Activated naive CD8-positive, alpha-beta T cell treated with anti-CD3 and anti-CD28 coated beads, Interleukin-2, amount 10 ng/mL, durations not matched to agents 7 days and 5 days (primary cell): ENCODE measurements at regions not wholly inside any gene's neighbourhood (a gene's known extent, or its start where the extent isn't known, plus 50 kb on each side); places are given as distances from the start of the nearest gene placed in this dataset.
"Not testable (repeated sequence)": the region's sequence is repeated elsewhere in the genome, so short reads cannot be mapped to it uniquely, and the experiment has no call there.

ENCODE experiments used
- ATAC-seq: fragments of 150-1000 bp; cut with Tn5 transposase; one replicate; pipeline ENCODE4 v1.10.0; 2021; ENCODE audit warnings: low read depth, moderate library complexity
- POLR2A ChIA-PET: fragments of 350-600 bp; sonication (Branson Sonifier 250); formaldehyde crosslinking; loops from one replicate; lab custom pipeline; 2021; ENCODE audit warnings: antibody characterized with exemption; lab: Charles Lee
- DNase-seq: peaks from one replicate; pipeline ENCODE4 v3.0.0; 2021
- H3K27ac Mint-ChIP-seq: one replicate; pipeline ENCODE4 v1.8.0; 2022; ENCODE audit warnings: mild to moderate bottlenecking, mixed read lengths
- H3K27me3 Mint-ChIP-seq: one replicate; pipeline ENCODE4 v1.8.0; 2022; ENCODE audit warnings: mild to moderate bottlenecking, moderate library complexity, mixed read lengths
- H3K36me3 Mint-ChIP-seq: one replicate; pipeline ENCODE4 v1.8.0; 2021; ENCODE audit warnings: mild to moderate bottlenecking, mixed read lengths
- H3K4me1 Mint-ChIP-seq: one replicate; pipeline ENCODE4 v1.8.0; 2021; ENCODE audit warnings: mixed read lengths
- H3K4me3 Mint-ChIP-seq: one replicate; pipeline ENCODE4 v1.8.0; 2022; ENCODE audit warnings: mild to moderate bottlenecking, moderate library complexity, mixed read lengths
- H3K9me3 Mint-ChIP-seq: one replicate; pipeline ENCODE4 v1.8.0; 2021; ENCODE audit warnings: mixed read lengths

DNA sequence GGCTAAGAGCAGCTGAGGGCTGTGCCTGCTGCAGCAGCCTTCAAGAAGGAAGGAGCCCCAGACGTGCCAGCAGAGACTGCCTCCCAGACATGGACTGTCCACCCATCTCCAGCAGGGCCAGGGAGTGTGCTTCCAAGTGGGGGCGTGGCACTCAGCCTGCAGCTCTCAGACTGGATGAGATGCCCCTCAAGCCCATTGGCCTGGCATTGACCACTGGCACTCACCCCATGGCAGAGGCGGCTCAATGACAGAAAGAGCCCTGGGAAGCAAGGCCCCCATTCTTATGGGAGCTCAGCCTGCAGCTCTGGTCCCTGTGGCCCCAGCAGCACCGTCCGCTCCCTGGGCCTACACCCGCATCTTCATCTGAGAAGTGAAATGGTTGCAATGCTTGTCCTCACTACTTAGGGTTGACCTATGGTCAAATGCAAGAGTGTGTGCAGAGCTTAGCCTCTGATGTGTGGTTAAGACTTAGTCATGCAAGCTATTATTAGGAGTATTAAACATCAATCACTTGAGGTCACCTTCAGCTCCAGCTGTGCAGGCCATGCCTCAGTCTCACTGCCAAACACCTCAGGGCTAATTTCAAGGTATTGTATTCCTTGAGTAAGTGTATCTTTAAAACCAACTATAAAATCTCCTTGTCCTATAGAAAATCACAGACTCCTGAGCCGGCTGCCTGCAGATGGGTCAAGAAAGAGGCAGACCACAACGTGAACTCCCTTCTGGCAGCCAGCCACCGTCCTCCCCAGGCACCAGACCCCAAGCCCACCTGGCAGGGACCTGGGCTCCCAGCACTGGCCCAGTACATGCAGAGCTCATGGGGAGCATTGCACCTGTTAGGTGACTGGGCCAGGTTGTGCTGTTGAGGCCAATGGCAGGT, 194.8 kb downstream of the NDUFA10 start:
- Mint-ChIP-seq H3K27ac (no peak overlapping the region), H3K36me3 (no peaks in the 10 kb centered on the region), H3K27me3 (no peaks in the 10 kb centered on the region), H3K9me3 (no peaks in the 10 kb centered on the region), H3K4me1 (no peaks in the 10 kb centered on the region), H3K4me3 (no peak overlapping the region)
- POLR2A ChIA-PET: no interaction called here
- DNase-seq: no peak
- no peak for ATAC-seq

DNA sequence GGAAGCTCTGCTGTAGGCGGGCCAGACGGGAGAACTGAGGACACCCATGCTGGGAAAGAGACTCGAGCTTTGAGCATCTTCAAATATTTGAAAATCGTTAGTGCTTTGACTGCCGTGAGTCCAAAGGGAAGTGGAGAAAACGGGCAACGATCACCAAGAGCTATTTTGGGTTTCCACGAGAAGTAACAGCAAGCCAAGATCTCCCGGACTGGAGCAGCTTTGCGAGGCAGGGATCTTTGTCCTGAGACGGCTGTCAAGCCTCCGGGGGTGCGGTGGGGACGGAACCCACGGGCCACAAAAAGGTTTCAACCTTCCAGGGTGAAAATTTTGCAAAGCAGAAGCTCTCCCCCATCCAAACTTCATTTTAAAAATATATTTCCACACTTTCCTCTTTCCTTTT, 195.8 kb downstream of the NDUFA10 start:
- ATAC-seq (no peak), DNase-seq (no peak)
- Mint-ChIP-seq H3K27ac (no peak overlapping the region), H3K27me3 (no peaks in the 10 kb centered on the region), H3K9me3 (no peaks in the 10 kb centered on the region), H3K4me3 (no peak overlapping the region), H3K4me1 (no peaks in the 10 kb centered on the region), H3K36me3 (no peaks in the 10 kb centered on the region)
- POLR2A ChIA-PET: no interaction called here

DNA sequence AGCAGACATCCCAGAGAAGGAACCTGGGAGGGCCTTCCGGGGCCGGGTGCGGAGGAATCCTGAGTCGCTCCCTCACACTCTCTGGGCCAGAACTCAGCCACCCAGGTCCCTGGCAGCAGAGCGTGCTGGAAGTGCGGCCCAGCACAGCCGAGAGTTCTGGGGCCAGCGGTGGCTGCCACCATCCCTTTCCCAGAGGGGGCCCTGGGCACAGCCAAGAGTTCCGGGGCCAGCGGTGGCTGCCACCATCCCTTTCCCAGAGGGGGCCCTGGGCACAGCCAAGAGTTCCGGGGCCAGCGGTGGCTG, 196.2 kb downstream of the NDUFA10 start:
- ATAC-seq, H3K4me1 Mint-ChIP-seq, H3K36me3 Mint-ChIP-seq, POLR2A ChIA-PET, H3K9me3 Mint-ChIP-seq, DNase-seq, H3K27ac Mint-ChIP-seq, H3K27me3 Mint-ChIP-seq, H3K4me3 Mint-ChIP-seq: not testable (repeated sequence)

DNA sequence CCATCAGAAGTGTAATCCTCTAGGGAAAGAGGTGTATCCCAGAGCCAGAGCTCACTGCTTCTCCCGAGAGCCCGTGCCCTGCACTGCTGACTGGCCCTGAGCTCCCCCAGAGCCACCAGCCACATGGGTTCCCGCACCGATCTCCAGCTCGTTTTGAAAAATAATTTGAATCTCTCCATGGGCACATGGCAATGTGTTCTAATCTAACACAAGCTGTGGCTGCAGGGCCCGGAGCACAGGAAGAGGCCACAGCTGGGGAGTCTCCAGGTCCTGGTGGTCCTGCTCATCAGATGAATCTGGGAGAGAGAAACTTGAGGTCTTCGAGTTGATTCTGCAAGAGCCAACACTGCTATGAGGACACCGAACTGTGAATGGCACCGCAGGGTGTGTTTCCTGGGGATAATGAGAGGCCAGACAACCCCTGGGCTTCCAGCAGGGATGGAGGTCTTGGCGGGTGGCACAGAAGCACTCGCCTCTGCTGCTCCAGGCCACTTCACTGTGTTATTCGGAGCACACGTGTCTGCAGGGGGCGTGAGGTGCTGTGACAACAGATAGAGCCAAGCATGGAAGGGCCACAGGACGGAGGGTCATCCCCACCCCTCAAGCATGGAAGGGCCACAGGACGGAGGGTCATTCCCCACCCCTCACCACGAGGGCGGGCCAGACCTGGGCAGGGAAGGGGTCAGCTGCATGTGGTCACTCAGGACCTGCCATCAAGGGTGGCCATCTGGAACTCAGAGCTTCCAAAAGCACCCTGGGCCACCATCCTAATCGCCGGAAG, 196.8 kb downstream of the NDUFA10 start:
- no peaks in the 10 kb centered on the region for H3K4me1 Mint-ChIP-seq
- no peaks in the 10 kb centered on the region for H3K9me3 Mint-ChIP-seq
- no peak for ATAC-seq
- no peaks in the 10 kb centered on the region for H3K27me3 Mint-ChIP-seq
- H3K4me3 Mint-ChIP-seq: no peak overlapping the region
- peak; percentile 4 for DNase-seq
- no peak overlapping the region for H3K27ac Mint-ChIP-seq
- POLR2A ChIA-PET: no interaction called here
- H3K36me3 Mint-ChIP-seq: no peaks in the 10 kb centered on the region

DNA sequence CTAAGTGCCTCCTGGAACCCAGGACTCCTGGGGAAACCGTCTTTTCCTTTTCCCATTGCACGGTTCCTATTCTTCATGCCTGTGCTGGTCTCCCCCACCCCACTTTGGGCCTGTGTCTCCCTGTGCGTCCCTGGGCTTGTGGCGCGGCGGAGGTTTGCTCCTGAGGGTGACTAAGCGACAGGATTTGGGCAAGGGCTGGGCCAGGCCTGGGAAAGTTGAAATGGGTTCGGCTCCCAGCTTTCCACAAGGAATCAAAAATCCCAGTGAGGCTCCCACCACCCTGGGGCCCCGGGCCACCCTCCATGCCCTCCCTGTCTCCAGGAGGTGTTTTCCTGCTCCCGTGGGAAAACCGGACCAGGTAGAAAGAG, 197.6 kb downstream of the NDUFA10 start:
- DNase-seq: no peak
- POLR2A ChIA-PET: no interaction called here

DNA sequence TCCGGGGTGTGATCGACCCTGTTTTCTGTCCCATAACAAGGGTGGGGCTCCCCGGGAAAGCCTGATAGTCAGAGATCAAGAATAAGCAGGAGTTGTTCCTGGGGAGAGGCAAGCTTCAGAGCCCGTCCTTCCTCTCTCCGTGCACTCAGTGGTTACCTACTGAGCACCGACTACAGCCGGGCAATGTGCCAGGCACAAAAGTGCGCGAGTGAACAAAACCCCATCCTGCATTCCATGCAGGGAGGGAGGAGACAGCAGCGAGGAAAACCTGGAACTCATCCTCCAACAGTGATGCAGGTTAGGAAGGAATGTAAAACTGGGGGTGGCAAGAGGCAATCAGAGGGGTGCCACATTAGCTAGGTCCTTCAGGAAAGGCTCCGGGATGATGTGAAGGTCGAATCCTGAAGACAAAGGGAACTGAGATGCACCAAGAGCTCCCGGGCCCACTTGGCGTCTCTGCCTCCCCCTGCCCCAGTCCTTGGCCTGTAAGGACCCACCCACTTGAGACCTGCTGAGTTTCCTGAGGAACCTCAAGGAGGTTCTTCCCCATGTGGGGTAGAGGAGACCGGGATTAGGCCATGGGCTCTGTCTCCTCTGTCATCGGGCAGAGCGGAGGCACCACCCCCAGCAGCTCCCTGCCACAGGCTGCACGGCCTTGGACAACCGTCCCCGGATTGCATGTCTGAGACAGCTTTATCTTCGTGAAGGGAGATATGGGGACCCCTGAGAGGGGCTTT, 198.2 kb downstream of the NDUFA10 start:
- H3K27me3 Mint-ChIP-seq: no peaks in the 10 kb centered on the region
- H3K9me3 Mint-ChIP-seq: no peaks in the 10 kb centered on the region
- no peaks in the 10 kb centered on the region for H3K36me3 Mint-ChIP-seq
- H3K27ac Mint-ChIP-seq: no peak overlapping the region
- H3K4me1 Mint-ChIP-seq: no peaks in the 10 kb centered on the region
- no peak for ATAC-seq
- DNase-seq: peak; percentile 22
- POLR2A ChIA-PET: no interaction called here
- no peak overlapping the region for H3K4me3 Mint-ChIP-seq

More for the DNA sequence above, 197.6 kb downstream of the NDUFA10 start:
- Mint-ChIP-seq H3K4me1 (no peaks in the 10 kb centered on the region), H3K36me3 (no peaks in the 10 kb centered on the region), H3K27me3 (no peaks in the 10 kb centered on the region), H3K4me3 (no peak overlapping the region), H3K27ac (no peak overlapping the region), H3K9me3 (no peaks in the 10 kb centered on the region)
- no peak for ATAC-seq

DNA sequence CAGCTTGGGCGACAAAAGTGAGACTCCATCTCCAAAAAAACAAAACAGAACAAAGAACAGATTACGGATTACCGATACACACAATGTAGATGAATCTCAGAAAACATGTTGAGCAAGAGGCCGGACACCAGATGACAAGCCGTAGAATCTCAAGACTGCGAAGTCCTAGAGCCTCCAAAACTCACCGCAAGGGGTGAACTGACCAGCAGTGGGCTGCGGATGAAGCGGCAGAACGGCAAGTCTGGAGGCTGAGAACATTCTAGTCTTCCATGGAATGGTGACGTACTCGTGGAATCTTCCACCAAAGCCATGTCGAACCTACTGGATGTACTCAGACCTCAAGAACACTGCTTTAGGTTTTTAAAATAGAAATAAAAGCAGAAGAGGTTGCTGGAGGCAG, 198.8 kb downstream of the NDUFA10 start:
- Mint-ChIP-seq H3K4me3 (no peak overlapping the region), H3K4me1 (no peaks in the 10 kb centered on the region), H3K36me3 (no peaks in the 10 kb centered on the region), H3K9me3 (no peaks in the 10 kb centered on the region), H3K27ac (no peak overlapping the region), H3K27me3 (no peaks in the 10 kb centered on the region)
- POLR2A ChIA-PET: no interaction called here
- ATAC-seq: no peak
- DNase-seq: peak; percentile 10

DNA sequence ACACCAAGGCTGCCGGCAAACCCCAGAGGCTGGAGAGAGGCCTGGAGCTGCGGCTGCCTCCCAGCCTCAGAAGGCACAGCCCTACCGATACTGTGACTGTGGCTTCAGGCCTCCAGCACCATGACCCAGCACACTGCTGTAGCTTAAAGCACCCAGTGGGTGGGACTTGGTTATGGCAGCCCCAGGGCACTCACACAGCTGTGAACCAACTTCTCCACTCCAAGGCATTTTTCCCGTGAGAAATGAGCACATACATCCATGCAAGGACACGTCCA, 199.5 kb downstream of the NDUFA10 start:
- POLR2A ChIA-PET: no interaction called here
- Mint-ChIP-seq H3K27ac (no peak overlapping the region), H3K27me3 (peaks cover under 1% of the 10 kb centered on the region), H3K4me3 (no peak overlapping the region), H3K36me3 (no peaks in the 10 kb centered on the region), H3K4me1 (no peaks in the 10 kb centered on the region), H3K9me3 (no peaks in the 10 kb centered on the region)
- ATAC-seq (no peak), DNase-seq (peak; percentile 11)

DNA sequence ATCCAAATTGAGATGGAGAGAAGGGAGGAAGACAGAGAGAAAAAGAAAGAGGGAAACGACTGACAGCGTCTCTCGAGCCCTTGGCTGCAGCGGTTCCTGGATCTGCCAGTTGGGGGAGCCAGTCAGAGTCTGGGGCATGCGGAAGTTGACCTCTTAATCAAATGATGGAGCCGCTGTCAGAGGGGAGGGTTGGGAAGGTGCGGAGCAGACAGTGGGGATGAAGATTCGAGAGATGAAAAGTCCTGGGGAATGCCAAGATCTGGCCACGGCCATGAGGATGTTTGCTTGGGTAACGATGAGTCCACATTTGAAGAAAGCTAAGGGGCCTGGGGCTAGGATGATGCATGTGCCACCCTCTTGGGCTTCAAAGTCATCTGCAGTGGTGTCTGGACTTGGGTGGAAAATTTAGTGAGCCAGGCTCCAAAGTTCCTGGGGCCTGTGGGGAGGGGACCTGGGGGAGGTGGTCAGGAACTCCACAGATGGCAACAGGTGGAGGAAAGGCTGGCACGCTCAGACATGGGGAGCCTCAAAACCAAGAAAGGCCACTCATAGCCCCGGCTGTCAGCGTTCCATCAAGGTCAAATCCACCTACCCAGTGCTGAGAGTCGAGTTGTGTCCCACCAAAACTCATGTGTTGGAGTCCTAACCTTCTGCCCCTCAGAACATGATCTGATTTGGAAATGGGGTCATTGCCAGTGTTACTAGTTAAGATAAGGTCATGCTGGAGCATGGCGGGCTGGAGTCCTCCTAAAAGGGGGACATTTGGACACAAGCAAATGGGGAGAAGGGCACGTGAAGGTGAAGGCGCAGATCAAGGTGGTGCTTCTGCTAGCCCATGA, 200.1 kb downstream of the NDUFA10 start:
- H3K4me3 Mint-ChIP-seq: no peak overlapping the region
- H3K27me3 Mint-ChIP-seq: peaks cover 2% of the 10 kb centered on the region
- DNase-seq (no peak), ATAC-seq (no peak)
- H3K9me3 Mint-ChIP-seq: no peaks in the 10 kb centered on the region
- POLR2A ChIA-PET: no interaction called here
- H3K27ac Mint-ChIP-seq: no peak overlapping the region
- H3K4me1 Mint-ChIP-seq: no peaks in the 10 kb centered on the region
- H3K36me3 Mint-ChIP-seq: no peaks in the 10 kb centered on the region

DNA sequence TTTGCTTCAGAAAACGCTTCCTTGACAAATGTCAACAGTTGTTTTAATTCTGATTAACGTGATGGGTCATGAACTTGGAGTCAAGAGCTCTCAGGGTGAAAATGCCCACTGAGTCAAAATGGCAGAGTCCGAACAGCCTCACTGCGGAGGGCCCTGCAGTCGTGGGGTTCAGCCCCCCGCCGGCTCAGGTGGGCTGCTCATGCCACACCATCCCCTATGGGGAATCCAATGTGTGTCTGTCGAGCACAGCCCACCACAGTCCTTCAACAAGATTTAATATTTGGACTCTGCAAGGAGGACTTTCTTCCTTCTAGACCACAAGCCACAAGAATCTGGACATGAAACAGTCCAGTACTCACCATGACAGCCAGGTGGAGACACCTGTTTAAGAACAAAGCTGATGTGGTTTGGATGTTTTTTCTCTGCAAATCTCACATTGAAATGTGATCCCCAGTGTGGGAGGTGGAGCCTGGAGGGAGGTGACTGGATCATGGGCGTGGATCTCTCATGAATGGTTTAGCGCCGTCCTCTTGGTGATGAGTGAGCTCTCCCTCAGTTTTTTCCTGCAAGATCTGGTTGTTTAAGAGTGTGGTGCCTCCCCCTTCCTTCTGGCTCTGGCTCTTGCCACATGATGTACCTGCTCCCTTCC, 201.0 kb downstream of the NDUFA10 start:
- POLR2A ChIA-PET: no interaction called here
- Mint-ChIP-seq H3K9me3 (no peaks in the 10 kb centered on the region), H3K27ac (no peak overlapping the region), H3K4me3 (no peak overlapping the region), H3K4me1 (no peaks in the 10 kb centered on the region), H3K36me3 (no peaks in the 10 kb centered on the region), H3K27me3 (peaks cover 2% of the 10 kb centered on the region)
- DNase-seq (peak; percentile 12), ATAC-seq (no peak)

DNA sequence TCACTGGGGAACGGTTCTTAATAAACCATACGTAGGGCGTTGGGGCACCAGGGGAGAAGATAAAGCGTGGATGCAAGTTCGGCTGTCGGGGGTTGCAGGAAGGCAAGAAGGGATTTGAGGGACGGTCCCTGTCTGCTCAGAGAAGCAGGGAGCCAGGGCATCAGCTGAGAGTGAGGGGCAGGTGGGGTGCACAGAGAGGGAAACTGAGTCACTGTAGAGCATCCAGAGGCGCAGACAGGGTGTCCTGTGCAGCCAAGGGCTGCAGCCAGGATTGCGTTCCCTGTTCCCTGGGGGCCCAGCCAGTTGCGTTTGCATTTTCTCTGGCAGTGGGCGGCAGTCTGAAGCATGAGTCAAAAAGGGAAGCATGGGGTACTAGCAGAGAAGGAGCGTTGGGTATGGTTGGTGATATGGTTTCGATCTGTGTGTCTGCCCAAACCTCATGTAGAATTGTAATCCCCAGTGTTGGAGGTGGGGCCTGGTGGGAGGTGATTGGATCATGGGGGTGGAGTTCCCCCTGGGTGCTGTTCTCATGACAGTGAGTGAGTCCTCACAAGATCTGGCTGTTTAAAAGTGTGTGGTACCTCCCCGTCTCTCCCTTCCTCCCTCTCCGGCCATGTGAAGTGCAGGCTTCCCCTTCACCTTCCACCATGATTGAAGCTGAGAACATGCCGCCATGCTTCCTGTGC, 202.9 kb downstream of the NDUFA10 start:
- Mint-ChIP-seq H3K36me3 (no peaks in the 10 kb centered on the region), H3K9me3 (no peaks in the 10 kb centered on the region), H3K4me1 (no peaks in the 10 kb centered on the region), H3K27me3 (peaks cover 2% of the 10 kb centered on the region), H3K4me3 (no peak overlapping the region), H3K27ac (no peak overlapping the region)
- POLR2A ChIA-PET: no interaction called here
- DNase-seq (no peak), ATAC-seq (no peak)

DNA sequence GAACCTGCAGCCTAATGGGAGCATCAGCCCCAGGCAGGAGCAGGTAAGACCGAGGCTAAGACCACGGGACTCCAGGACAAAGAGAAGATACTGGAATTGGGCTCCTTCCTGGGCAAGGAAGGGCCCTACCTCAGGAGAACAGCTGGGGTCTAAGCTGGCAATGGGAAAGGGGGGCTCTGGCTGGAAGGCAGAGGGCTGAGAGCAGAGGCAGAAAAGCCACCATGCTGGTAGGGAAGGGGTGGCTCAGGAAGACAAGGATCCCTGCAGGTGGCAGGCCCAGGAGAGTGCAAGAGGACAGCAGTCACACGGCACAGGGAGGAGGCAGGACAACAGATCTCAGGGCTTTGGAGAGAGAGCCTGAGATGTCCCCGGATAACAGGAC, 203.5 kb downstream of the NDUFA10 start:
- H3K4me1 Mint-ChIP-seq: no peaks in the 10 kb centered on the region
- H3K4me3 Mint-ChIP-seq: no peak overlapping the region
- H3K27me3 Mint-ChIP-seq: peaks cover 2% of the 10 kb centered on the region
- H3K36me3 Mint-ChIP-seq: no peaks in the 10 kb centered on the region
- DNase-seq (no peak), ATAC-seq (no peak)
- POLR2A ChIA-PET: no interaction called here
- H3K9me3 Mint-ChIP-seq: no peaks in the 10 kb centered on the region
- H3K27ac Mint-ChIP-seq: no peak overlapping the region
